ENCODE measurements at regions not wholly inside any gene's neighbourhood (a gene's known extent, or its start where the extent isn't known, plus 50 kb on each side); places are given as distances from the start of the nearest gene placed in this dataset.

DNA sequence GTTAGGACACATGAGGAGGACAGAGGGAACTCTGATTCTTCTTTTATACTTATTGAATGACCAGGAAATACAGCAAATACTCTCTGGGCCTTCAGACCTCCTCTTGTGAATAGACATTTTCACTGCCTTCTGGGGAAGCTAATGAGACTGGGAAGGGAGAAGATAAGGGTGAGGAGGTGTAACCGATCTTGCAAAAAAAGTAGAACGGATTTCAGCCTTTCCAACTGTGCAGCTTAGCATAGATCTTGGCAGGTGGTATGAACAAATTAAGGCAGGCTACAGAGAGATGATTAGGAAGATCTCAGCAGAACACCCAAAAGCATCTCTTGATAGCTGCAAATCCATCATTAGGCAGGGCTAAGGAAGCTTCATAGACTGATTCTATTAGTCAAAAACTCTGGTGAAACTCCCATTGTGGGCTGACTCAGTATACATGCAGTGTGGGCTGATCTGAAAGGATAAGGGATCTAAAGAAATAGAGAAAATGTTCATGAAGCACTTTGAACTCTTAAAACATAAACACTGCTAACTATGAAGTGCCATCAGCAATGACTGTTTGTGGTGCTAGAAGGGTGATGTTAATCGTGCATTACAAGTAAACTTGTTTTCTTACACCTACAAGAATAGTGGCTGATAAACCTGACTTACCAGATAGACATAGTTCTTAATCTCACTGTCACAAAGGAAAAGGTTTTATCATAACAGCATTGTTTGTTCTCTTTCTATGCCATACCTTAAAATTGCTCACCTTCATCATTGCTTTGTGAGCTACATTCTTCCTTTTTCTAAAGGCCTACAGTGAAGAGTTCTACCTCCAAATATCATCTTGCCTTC lies 85.5 kb upstream of the PALMD start:
- Histone ChIP-seq H3K4me3 (ENCODE audit: low read depth in 1 of 2, low read length in 2 of 2) (no peak overlapping the region), H3K9me3 (ENCODE audit: control insufficient read depth in 1 of 2, low read length in 2 of 2) (no peaks in the 10 kb centered on the region), H3K27me3 (ENCODE audit: low read depth, low read length) (no peaks in the 10 kb centered on the region), H3K36me3 (ENCODE audit: control insufficient read depth in 1 of 2, insufficient read depth in 2 of 2, low read length in 2 of 2) (no peaks in the 10 kb centered on the region), H3K27ac (ENCODE audit: low read length) (no peak overlapping the region), H3K4me1 (ENCODE audit: control insufficient read depth in 1 of 2, insufficient read depth in 2 of 2, low read length in 2 of 2) (no peaks in the 10 kb centered on the region)

DNA sequence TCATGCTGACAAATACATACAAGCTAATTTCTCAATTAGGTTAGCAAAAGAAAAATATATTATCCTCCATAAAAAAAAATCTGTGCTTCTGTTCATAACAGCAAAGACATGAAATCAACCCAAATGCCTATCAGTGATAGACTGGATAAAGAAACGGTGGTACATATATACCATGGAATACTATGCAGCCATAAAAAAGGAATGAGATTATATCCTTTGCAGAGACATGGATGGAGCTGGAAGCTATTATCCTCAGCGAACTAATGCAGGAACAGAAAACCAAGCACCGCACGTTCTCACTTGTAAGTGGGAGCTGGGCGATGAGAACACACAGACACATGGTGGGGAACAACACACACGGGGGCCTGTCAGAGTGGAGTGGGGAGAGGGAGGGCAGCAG lies 84.0 kb upstream of the PALMD start:
- no peak overlapping the region for H3K27ac ChIP-seq (ENCODE audit: low read length)
- no peaks in the 10 kb centered on the region for H3K9me3 ChIP-seq (ENCODE audit: control insufficient read depth in 1 of 2, low read length in 2 of 2)
- no peaks in the 10 kb centered on the region for H3K4me1 ChIP-seq (ENCODE audit: control insufficient read depth in 1 of 2, insufficient read depth in 2 of 2, low read length in 2 of 2)
- no peaks in the 10 kb centered on the region for H3K36me3 ChIP-seq (ENCODE audit: control insufficient read depth in 1 of 2, insufficient read depth in 2 of 2, low read length in 2 of 2)
- no peak overlapping the region for H3K4me3 ChIP-seq (ENCODE audit: low read depth in 1 of 2, low read length in 2 of 2)
- no peaks in the 10 kb centered on the region for H3K27me3 ChIP-seq (ENCODE audit: low read depth, low read length)

DNA sequence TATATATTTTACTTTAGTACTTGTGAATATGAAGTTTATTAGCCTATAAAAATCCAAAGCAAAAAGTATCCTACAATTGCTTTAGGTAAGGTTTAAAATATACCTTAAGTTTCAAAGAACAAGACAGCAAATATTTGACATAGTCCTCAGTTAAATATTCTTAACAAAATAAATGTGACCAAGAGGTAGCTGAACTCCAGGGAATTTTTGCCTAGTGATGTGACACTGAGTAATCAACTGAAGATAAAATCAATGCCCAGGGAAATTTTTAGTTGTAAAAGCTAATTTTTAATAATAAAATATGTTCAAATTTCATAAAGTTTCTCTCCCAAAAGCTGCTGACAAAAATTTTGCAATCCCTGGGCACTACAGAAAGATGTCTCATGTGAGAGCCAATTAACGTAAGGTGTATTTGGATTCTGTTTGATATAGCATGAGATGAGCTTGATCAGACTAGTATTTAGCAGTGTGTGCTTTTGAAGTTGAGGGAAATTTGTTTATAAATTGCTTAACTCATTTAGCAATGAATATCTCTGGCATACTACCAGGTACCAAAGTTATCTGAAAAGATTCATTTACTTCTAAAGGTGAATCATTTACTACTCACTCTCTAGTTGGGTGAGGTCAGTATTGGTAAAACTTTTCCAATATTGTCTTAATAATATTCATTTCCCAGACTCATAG lies 80.2 kb upstream of the PALMD start:
- Histone ChIP-seq H3K36me3 (ENCODE audit: control insufficient read depth in 1 of 2, insufficient read depth in 2 of 2, low read length in 2 of 2) (no peaks in the 10 kb centered on the region), H3K27me3 (ENCODE audit: low read depth, low read length) (no peaks in the 10 kb centered on the region), H3K9me3 (ENCODE audit: control insufficient read depth in 1 of 2, low read length in 2 of 2) (no peaks in the 10 kb centered on the region), H3K4me3 (ENCODE audit: low read depth in 1 of 2, low read length in 2 of 2) (no peak overlapping the region), H3K4me1 (ENCODE audit: control insufficient read depth in 1 of 2, insufficient read depth in 2 of 2, low read length in 2 of 2) (no peaks in the 10 kb centered on the region), H3K27ac (ENCODE audit: low read length) (no peak overlapping the region)

DNA sequence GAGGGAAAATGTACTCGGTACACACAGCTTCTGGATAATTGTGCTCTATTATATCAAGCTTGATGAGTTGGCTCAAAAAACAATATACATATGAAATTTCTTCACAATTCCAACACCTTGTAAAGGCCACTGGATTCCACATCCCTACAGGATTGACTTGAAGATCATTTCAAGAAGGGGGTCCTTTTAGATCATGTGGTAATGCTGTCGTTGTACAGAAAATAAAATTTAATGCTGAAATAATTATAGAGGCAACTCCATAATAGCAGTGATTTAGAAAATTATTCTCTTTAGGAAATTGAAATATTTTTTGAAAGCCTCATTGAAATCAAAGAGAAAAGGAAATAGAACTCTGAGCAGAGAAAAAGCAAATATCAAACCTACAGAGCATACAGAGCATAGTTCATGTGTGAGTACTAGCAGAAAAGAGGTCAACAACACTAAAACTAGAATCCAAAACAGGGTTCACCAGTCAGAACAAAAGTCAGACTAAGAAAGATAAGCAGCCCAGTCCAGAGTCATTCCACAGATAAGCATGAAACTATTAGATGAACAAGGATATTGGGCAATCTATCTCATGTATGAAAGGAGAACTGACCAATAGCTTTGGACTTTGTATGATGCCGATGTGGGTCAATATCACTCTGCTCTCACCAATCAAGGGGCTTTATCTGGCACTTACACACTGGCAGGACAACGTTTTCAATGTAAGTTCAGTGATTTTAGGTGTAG lies 79.5 kb upstream of the PALMD start:
- no peaks in the 10 kb centered on the region for H3K9me3 ChIP-seq (ENCODE audit: control insufficient read depth in 1 of 2, low read length in 2 of 2)
- no peak overlapping the region for H3K4me3 ChIP-seq (ENCODE audit: low read depth in 1 of 2, low read length in 2 of 2)
- H3K4me1 ChIP-seq (ENCODE audit: control insufficient read depth in 1 of 2, insufficient read depth in 2 of 2, low read length in 2 of 2): no peaks in the 10 kb centered on the region
- H3K27ac ChIP-seq (ENCODE audit: low read length): no peak overlapping the region
- H3K27me3 ChIP-seq (ENCODE audit: low read depth, low read length): no peaks in the 10 kb centered on the region
- H3K36me3 ChIP-seq (ENCODE audit: control insufficient read depth in 1 of 2, insufficient read depth in 2 of 2, low read length in 2 of 2): no peaks in the 10 kb centered on the region

DNA sequence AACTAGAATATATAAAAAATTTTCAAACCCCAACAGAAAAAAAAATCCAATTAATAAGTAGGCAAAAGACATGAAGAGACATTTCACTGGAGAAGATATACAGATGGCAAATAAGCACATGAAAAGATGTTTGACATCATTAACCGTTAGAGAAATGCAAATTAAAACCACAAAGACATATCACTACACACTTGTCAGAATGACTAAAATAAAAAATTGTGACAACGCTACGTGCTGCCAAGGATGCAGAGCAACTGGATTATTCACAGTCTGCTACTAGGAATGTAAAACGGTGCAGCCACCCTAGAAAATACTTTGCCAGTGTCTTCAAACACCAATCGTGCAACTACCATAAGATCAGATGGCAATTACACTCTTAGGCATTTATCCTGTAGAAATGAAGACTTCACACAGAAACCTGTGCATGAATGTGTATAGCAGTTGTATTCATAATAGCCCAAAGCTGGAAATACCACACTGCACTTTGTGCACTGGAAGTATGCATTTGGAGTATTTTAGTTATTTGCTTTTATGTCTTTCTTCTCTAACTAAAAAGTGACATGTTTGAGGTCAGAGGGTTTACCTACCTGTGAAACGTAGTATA lies 75.3 kb upstream of the PALMD start:
- H3K36me3 ChIP-seq (ENCODE audit: control insufficient read depth in 1 of 2, insufficient read depth in 2 of 2, low read length in 2 of 2): no peaks in the 10 kb centered on the region
- no peak overlapping the region for H3K27ac ChIP-seq (ENCODE audit: low read length)
- H3K27me3 ChIP-seq (ENCODE audit: low read depth, low read length): no peaks in the 10 kb centered on the region
- H3K4me3 ChIP-seq (ENCODE audit: low read depth in 1 of 2, low read length in 2 of 2): no peak overlapping the region
- H3K9me3 ChIP-seq (ENCODE audit: control insufficient read depth in 1 of 2, low read length in 2 of 2): no peaks in the 10 kb centered on the region
- peaks cover 0 to 7% of the 10 kb centered on the region in 2 donors for H3K4me1 ChIP-seq (ENCODE audit: control insufficient read depth in 1 of 2, insufficient read depth in 2 of 2, low read length in 2 of 2)

DNA sequence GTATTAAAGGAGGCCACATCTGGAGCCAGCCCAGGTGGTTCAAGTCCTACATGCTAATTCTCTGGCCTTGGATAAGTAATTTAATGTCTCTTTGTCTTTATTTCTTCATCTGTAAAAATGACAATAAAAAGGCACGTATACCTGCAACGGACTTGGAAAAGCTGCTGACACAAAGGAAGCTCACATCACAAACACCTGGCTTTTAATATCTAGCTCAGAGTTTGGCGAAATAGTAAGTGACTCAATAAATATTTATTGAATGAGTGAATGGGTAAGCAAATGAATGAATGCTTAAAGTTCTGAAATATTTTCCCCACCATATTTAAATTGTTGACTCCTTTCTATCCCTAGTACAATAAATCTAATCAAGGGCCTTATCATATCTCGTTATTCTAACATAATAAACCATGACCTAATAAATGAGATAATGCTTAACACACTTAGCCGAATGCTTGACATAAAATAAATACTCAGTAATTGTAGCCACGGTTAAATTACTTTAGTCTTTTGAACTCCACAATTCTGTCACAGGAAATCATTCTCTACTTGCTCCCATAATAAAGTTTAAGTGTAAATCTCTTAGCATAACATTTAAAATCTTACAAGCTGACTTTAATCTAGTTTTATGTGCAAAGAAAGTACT lies 74.7 kb upstream of the PALMD start:
- Histone ChIP-seq H3K4me3 (ENCODE audit: low read depth in 1 of 2, low read length in 2 of 2) (no peak overlapping the region), H3K36me3 (ENCODE audit: control insufficient read depth in 1 of 2, insufficient read depth in 2 of 2, low read length in 2 of 2) (no peaks in the 10 kb centered on the region), H3K27ac (ENCODE audit: low read length) (no peak overlapping the region), H3K27me3 (ENCODE audit: low read depth, low read length) (no peaks in the 10 kb centered on the region), H3K9me3 (ENCODE audit: control insufficient read depth in 1 of 2, low read length in 2 of 2) (no peaks in the 10 kb centered on the region), H3K4me1 (ENCODE audit: control insufficient read depth in 1 of 2, insufficient read depth in 2 of 2, low read length in 2 of 2) (peaks cover 0 to 7% of the 10 kb centered on the region in 2 donors)

DNA sequence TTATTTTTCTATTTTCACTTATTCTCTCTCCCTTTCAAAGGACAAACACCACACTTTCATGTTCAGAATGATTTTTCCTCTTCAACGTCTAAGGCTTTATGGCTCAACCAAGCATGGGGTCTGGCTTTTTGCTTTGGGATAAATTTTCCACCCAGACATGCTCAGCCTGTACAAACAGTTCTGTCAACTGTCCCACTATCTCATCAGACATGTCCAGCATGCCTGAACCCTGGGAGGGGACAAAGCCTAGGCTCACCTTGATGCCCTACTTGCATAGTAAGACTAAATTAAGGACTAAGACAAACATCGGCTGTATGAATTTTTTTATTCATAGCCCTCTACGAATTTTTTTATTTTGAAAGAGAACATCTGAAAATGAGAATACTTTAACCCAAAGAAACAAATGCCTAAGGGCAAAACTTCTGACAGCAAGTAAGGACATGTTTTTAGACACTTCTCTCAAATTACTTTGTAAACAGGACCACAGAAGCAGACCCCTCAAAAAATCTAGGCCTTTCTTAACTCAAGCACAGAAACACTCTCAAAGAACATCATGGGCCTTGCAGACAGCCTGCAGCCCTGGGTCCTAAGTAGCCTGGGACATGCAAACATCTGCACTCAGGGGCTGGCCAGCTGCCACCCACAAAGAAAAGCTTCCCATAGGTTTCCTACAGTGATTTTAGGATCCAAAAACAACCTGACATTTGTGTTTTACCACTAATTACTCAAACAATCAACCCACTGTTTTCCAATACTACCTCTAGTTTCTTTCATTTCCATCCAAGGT lies 72.3 kb upstream of the PALMD start:
- no peaks in the 10 kb centered on the region for H3K27me3 ChIP-seq (ENCODE audit: low read depth, low read length)
- no peaks in the 10 kb centered on the region for H3K9me3 ChIP-seq (ENCODE audit: control insufficient read depth in 1 of 2, low read length in 2 of 2)
- no peaks in the 10 kb centered on the region for H3K36me3 ChIP-seq (ENCODE audit: control insufficient read depth in 1 of 2, insufficient read depth in 2 of 2, low read length in 2 of 2)
- H3K4me3 ChIP-seq (ENCODE audit: low read depth in 1 of 2, low read length in 2 of 2): no peak overlapping the region
- no peak overlapping the region for H3K27ac ChIP-seq (ENCODE audit: low read length)
- H3K4me1 ChIP-seq (ENCODE audit: control insufficient read depth in 1 of 2, insufficient read depth in 2 of 2, low read length in 2 of 2): peaks cover 0 to 7% of the 10 kb centered on the region in 2 donors

DNA sequence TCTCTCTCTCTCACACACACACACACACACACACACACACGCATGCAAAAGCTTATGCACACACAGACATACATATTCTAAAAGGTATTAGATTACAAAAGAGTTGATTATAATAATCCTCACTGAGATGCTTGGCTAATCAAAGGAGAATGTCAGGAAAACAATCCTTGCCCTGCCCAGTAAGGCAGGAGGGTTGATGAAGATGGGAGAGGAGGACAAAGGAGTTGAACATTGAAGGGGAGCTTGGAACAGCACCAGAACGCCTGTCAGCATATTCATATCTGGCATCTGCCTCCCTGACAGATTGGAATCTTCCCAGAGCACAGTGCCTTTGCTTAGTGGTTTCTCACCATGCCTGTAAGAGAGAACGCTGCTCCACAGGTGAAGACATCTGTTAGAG lies 68.6 kb upstream of the PALMD start:
- no peaks in the 10 kb centered on the region for H3K36me3 ChIP-seq (ENCODE audit: control insufficient read depth in 1 of 2, insufficient read depth in 2 of 2, low read length in 2 of 2)
- no peak overlapping the region for H3K27ac ChIP-seq (ENCODE audit: low read length)
- H3K9me3 ChIP-seq (ENCODE audit: control insufficient read depth in 1 of 2, low read length in 2 of 2): no peaks in the 10 kb centered on the region
- H3K27me3 ChIP-seq (ENCODE audit: low read depth, low read length): no peaks in the 10 kb centered on the region
- no peak overlapping the region for H3K4me3 ChIP-seq (ENCODE audit: low read depth in 1 of 2, low read length in 2 of 2)
- H3K4me1 ChIP-seq (ENCODE audit: control insufficient read depth in 1 of 2, insufficient read depth in 2 of 2, low read length in 2 of 2): peaks cover 0 to 7% of the 10 kb centered on the region in 2 donors

DNA sequence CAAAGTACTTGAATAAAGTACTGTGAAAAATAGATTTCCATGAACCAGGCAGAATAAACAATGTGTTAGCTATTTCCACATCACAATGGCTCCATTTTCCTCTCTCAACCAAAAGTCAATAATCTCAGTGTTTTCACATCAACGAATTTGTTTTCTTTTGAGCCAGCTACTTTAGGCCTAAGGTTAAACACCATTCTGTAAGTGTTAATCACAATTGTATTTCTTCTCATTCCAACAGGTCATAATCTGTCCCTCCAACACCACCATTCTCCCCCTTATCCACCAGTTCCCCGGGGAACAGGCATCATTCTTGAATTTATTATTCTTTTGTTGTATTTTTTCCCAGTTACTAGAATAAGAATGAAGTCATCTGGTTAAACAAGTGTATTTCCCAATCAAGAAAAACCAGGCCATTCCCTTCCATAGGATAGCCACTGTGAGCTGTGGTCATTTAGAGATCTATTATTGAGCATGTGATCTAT lies 66.2 kb upstream of the PALMD start:
- H3K27ac ChIP-seq (ENCODE audit: low read length): peak overlapping the region; percentile 16

DNA sequence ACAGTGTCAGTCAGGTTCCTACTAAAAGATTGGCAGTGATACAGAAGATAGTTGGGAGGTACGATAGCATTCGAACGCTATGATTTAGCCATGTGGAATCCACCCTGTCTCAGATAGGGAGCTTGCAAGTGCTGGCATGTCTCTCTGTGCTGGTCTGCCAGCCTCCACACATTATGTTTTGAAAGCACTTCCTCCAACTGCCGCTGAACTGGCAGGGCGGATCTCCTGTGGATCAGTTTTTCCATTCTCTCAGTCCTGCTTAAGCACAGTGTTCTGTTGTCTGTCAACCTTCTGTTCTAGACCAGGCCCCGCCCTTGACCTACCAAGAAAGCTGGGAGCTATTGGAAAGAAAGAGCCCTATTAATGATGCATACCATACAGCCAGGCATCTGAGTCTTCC lies 65.5 kb upstream of the PALMD start:
- H3K9me3 ChIP-seq (ENCODE audit: control insufficient read depth in 1 of 2, low read length in 2 of 2): no peaks in the 10 kb centered on the region
- no peaks in the 10 kb centered on the region for H3K36me3 ChIP-seq (ENCODE audit: control insufficient read depth in 1 of 2, insufficient read depth in 2 of 2, low read length in 2 of 2)
- no peaks in the 10 kb centered on the region for H3K27me3 ChIP-seq (ENCODE audit: low read depth, low read length)
- no peaks in the 10 kb centered on the region for H3K4me1 ChIP-seq (ENCODE audit: control insufficient read depth in 1 of 2, insufficient read depth in 2 of 2, low read length in 2 of 2)
- H3K4me3 ChIP-seq (ENCODE audit: low read depth in 1 of 2, low read length in 2 of 2): no peak overlapping the region
- H3K27ac ChIP-seq (ENCODE audit: low read length): peak overlapping the region; percentile 16

More for the DNA sequence above, 66.2 kb upstream of the PALMD start:
- Histone ChIP-seq H3K9me3 (ENCODE audit: control insufficient read depth in 1 of 2, low read length in 2 of 2) (no peaks in the 10 kb centered on the region), H3K4me1 (ENCODE audit: control insufficient read depth in 1 of 2, insufficient read depth in 2 of 2, low read length in 2 of 2) (no peaks in the 10 kb centered on the region), H3K36me3 (ENCODE audit: control insufficient read depth in 1 of 2, insufficient read depth in 2 of 2, low read length in 2 of 2) (no peaks in the 10 kb centered on the region), H3K27me3 (ENCODE audit: low read depth, low read length) (no peaks in the 10 kb centered on the region), H3K4me3 (ENCODE audit: low read depth in 1 of 2, low read length in 2 of 2) (no peak overlapping the region)

All from muscle layer of duodenum (tissue), 2 donors.